HG02798 (cell line): ENCODE measurements at regions not wholly inside any gene's neighbourhood (a gene's known extent, or its start where the extent isn't known, plus 50 kb on each side); places are given as distances from the start of the nearest gene placed in this dataset.

Source experiments
- ATAC-seq: cut with Tn5 transposase; IDR thresholded peaks from one replicate; pipeline ENCODE4 v1.9.1; 2021; ENCODE audit warnings: mild to moderate bottlenecking; ENCODE audit not compliant: unreplicated experiment, poor library complexity

DNA sequence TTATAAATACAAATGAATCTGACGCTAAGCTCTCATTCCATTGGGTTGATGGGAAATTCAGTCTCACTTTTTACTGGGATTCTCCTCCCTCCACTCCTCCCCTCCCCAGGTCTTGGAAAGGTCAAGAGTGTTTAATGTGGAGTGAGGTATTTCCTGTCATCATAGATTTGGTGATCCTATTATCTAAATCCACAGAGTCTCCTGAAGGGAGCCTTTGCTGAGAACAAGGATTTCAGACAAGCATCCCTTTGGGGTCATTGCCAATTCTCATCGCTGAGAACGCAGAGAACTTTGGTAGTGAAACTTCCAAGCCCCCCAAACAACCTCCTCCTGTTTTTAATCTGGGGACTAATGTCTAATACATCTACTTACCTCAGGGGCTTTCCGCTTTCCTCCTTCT lies 297.9 kb downstream of the OTOL1 start:
- no peak for ATAC-seq

GRCh38 chr3:161796312-161796711 lies 299.7 kb downstream of the OTOL1 start:
- no peak for ATAC-seq

DNA sequence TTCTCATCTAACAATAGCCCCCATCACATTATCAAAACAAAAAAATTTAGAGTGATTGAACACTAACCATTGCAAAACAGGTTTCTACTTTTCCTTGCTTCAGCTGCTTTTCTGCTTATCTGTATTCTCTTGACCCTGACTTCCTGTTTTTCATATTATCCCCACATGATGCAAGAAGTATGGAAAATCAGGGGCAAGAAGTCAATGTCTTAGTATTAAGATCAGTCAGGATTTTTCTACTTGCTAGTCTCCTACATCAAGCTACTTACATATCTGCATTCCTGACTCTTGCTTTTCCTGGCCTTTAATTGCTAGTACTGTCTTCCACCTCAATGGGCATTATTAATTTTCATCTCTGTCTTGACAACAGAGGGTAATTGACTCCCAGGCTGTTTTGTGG lies 300.2 kb downstream of the OTOL1 start:
- ATAC-seq, result no peak

GRCh38 chr3:161798016-161798415 lies 301.4 kb downstream of the OTOL1 start:
- ATAC-seq, result no peak

DNA sequence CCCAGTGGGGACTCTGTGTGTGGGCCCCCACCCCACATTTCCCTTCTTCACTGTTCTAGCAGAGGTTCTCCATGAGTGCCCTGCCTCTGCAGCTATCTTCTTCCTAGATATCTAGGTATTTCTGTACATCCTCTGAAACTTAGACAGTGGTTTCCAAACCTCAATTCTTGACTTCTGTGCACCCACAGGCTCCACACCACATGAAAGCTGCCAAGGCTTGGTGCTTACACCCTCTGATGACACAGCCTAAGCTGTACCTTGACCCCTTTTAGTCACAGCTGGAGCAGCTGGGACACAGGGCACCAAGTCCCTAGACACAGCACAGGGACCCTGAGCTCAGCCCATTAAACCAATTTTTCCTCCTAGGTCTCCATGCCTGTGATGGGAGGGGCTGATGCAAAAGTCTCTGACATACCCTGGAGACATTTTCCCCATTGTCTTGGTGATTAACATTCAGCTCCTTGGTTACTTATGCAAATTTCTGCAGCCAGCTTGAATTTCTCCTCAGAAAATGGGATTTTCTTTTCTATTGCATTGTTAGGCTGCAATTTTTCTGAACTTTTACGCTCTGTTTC lies 304.5 kb downstream of the OTOL1 start:
- ATAC-seq, result peak; percentile 45

DNA sequence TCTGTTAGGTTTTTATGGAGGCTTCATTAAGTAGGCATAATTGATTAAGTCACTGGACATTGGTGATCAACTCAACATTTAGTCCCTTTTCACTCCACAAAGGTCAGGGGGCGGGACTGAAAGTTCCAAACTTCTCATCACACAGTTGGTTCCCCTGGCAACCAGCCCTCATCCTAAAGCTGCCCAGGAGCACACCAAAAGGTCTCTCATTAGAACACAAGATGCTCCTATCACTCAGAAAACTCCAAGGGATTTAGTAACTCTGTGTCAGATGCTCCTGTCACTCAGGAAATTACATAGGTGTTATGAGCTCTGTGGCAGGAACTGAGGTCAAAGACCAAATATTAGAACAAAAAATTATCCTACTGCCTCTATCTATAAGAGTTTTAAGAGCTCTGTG lies 321.5 kb downstream of the OTOL1 start:
- no peak for ATAC-seq

DNA sequence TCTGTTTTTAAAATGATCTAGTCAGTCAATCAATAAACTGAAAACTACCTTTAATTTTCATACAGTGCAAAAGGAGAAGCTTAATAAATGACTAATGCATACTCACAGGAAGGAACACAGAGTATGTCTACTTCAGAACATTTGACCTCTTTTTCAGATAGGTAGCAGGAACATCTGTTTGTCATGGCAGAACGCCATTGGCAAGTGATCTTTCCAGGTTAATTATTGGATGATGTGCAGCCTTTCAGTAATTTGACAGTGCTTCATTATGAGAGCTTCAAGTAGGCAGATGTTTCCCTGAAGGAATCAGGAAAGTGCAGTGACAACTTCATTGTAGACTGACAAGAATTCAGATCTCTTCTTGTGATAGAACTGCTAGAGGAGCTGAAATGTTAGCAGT lies 325.0 kb downstream of the OTOL1 start:
- ATAC-seq, result no peak

DNA sequence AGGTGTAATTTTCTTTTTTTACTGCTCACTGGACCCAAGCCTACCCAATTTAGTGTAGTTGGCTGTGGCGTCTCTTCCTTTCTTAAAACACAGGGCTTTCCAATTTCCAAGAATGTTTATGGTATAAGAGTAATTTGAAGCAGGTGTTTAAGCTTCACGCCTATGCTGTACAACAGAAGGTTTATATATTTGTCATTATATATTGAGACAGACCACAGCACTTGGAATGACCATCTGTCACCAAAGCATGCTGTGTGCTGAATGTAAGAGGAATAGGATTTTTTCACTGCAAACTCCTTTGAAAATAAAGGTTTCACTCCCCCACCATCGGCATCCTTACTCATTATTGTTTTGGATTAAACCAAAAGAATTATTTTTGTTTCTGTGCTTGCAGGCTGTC lies 325.7 kb downstream of the OTOL1 start:
- no peak for ATAC-seq

GRCh38 chr3:161823910-161824309 lies 327.3 kb downstream of the OTOL1 start:
- ATAC-seq, result no peak

GRCh38 chr3:161838021-161838420 lies 341.4 kb downstream of the OTOL1 start:
- no peak for ATAC-seq

DNA sequence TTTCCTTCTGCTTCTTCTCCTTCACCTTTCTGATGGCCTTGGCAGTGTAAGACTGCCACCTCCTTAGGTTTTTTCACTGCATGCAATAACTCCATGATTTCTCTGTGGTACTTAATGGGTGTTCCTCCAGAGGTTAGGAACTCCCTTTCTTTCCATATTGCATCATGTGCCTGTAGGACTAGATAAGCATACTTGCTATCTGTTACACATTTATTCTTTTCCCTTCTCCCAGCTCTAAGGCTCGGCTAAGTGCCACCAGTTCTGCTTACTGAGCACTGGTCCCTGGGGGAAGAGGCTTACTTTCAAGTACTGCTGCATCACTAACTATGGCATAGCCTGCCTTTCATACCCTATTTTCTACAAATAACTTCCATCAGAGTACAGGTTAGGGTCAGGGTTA lies 351.8 kb downstream of the OTOL1 start:
- ATAC-seq, result no peak

- peak; percentile 90 for ATAC-seq
Observed at GRCh38 chr3:161851941-161852566, 355.4 kb downstream of the OTOL1 start.

- no peak for ATAC-seq
Observed at GRCh38 chr3:161852744-161853143, 356.1 kb downstream of the OTOL1 start.

- ATAC-seq, result peak; percentile 74
Observed at GRCh38 chr3:161854232-161854771, 357.7 kb downstream of the OTOL1 start.

DNA sequence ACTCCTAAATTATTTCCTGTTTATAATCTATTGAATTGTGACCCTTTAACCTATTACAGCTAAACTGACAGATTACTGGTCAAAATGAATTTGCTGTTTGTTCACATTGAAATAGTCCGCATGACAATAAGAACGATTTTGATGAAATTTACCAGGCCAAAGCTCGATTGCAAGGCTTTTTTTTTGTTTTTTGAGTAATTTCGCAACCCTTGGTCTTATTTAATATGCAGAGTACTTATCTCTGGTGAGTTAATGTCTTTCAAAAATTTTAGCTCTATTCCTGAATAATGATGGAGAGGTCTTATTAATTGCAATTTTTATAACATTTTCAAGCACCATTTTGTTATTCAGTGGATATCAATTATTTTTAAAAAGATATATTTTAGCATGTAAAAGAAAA lies 362.4 kb downstream of the OTOL1 start:
- no peak for ATAC-seq

GRCh38 chr3:161859865-161860450 lies 363.4 kb downstream of the OTOL1 start:
- ATAC-seq, result no peak

DNA sequence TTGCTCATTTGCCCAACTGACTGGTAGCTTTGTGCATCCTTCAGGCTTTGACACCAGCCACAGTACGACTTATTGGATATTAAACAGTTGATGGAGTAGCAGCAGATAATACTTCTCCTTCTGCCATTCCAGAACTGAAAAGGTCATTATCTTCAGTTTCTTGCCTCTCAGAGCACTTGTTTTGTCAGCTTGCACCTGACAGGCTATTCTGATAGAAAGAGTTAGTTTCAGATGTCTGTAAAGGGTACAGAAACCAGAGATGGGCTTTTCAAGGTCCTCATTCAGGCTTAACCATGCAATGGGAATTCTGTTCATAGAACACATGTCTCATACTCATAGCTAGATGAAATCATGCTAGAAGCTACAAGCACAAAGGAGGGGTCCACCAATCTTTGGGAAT lies 367.2 kb downstream of the OTOL1 start:
- no peak for ATAC-seq

DNA sequence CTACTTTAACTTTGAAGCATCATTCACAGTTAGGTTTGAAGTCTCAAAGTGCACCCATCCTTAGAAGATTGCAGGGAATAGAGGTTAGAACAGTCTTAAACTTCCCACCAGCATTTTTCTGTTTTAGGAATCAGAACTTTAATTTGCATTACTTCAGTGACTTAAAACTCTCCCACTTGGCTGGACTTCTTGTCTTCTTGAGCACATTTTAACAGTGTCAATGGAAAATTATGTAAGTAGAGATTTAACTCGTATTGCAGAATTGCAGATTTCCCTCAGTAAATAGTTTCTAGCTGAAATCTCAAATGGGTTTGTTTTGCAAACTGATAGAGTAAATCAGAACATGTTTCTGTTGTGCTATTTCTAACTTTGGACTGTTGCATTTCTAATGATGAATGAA lies 369.6 kb downstream of the OTOL1 start:
- ATAC-seq, result no peak

DNA sequence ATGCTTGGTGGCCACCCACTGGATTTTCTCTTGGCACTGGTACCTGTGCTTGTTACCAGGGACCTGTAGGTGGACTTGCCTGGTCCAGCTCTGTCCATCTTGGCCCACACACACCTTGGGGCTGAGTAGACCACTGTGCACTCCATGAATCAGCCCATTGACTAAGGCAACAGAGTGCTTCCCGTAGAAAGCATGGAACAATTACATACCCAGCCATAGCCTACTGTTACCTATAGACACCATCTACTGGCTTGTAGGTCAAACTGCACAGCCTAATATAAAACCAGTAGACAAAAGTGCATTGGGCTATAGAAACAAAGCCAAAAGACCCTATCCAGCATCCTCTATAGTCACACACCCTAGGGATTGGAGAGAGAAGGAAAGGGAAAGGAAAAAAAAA lies 378.9 kb downstream of the OTOL1 start:
- ATAC-seq, result no peak

DNA sequence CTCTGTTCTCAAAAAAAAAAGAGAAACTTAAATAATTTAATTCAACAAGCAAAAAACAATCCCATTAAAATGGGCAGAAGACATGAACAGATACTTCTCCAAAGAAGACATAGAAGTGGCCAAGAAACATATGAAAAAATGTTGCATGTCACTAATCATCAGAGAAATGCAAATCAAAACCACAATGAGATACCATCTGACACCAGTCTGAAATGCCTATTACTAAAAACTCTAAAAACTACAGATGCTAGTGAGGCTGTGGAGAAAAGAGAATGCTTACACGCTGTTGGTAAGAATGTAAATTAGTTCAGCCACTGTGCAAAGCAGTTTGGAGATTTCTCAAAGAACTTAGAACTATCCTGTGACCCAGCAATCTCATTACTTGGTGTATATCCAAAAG lies 382.9 kb downstream of the OTOL1 start:
- peak; percentile 67 for ATAC-seq

DNA sequence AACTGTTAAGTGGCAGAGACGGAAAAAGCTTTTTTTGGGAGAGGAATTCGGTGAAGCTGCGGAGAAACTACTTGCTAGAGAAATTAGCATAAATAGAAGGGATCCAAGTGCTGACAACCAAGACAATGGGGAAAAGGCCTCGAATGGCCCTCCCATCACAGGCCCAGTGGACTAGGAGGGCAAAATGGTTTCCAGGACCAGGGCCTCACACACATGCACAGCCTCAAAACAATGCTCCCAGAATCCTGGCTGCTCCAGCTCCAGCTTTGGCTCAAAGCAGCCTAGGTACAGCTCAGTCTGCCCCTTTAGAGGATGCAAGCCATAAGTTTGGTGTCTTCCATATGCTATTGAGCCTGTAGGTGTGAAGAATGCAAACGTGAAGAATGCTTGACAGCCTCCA lies 388.2 kb downstream of the OTOL1 start:
- no peak for ATAC-seq

DNA sequence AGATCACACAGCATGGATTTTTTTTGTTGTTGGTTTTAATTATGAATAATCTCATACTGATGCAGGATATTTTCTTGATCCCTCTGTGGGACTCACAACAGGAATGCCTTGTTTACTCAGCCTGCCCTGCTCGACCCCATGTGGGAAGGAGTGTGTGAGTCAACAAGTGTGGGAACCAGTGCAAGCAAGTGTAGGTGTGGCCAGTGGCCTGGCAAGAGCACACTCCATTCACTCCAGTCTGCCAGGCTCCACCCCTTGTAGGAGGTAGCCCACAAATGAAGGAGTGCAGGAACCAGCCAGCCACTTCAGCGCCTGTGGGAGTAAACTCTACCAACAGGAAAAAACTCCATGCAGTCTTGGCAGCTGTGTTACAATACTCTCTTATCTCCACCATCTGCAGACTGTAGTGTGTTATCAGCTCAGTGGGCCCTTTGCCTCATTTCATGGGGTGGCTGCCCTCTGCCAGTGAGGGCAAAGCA lies 393.6 kb downstream of the OTOL1 start:
- ATAC-seq, result no peak
